GM18519 (cell line): ENCODE measurements at regions not wholly inside any gene's neighbourhood (a gene's known extent, or its start where the extent isn't known, plus 50 kb on each side); places are given as distances from the start of the nearest gene placed in this dataset.
"Not testable (repeated sequence)": the region's sequence is repeated elsewhere in the genome, so short reads cannot be mapped to it uniquely, and the experiment has no call there.

Experiments used
- ATAC-seq: cut with Tn5 transposase; IDR thresholded peaks from one replicate; pipeline ENCODE4 v1.9.1; 2021; ENCODE audit warnings: mild to moderate bottlenecking, moderate library complexity; ENCODE audit not compliant: unreplicated experiment, low FRiP score

GRCh38 chr1:206403612-206404307 is 66.5 kb upstream of the IKBKE start:
- ATAC-seq: not testable (repeated sequence)

- ATAC-seq: not testable (repeated sequence)
These were observed 65.8 kb upstream of the IKBKE start for GRCh38 chr1:206404309-206405027.

GRCh38 chr1:206405282-206405681 is 65.0 kb upstream of the IKBKE start:
- ATAC-seq: not testable (repeated sequence)

GRCh38 chr1:206408371-206409288 is 61.6 kb upstream of the IKBKE start:
- ATAC-seq: not testable (repeated sequence)

- ATAC-seq: no peak
These were observed 59.0 kb upstream of the IKBKE start for GRCh38 chr1:206411321-206411720.

- no peak for ATAC-seq
These were observed 54.3 kb upstream of the IKBKE start for GRCh38 chr1:206415942-206416341.

- ATAC-seq: no peak
These were observed 52.3 kb upstream of the IKBKE start for GRCh38 chr1:206417774-206418614.

GRCh38 chr1:206419250-206419649 is 51.0 kb upstream of the IKBKE start:
- ATAC-seq: no peak

GRCh38 chr1:206419783-206420182 is 50.5 kb upstream of the IKBKE start:
- no peak for ATAC-seq

- no peak for ATAC-seq
These were observed 49.8 kb upstream of the IKBKE start for GRCh38 chr1:206420471-206420870.
